Thyroid gland (tissue), 4 donors: ENCODE measurements at regions not wholly inside any gene's neighbourhood (a gene's known extent, or its start where the extent isn't known, plus 50 kb on each side); places are given as distances from the start of the nearest gene placed in this dataset.

Experiments used
- DNase-seq, 2 donors: peaks; one replicate each; pipeline ENCODE4 v3.0.0-alpha.2; 2019
- H3K27ac ChIP-seq, 3 donors: fragments of 200-600 bp; sonication (generic); 1 replicate in 2 of 3; 2 replicates in 1 of 3; pipeline ENCODE4 v1.5.1; 2016 to 2019; ENCODE audit warnings: mild to moderate bottlenecking in 1 of 3, moderate library complexity in 1 of 3
- H3K27me3 ChIP-seq: fragments of 200-600 bp; sonication (generic); one replicate; pipeline ENCODE4 v1.5.1; 2019
- H3K36me3 ChIP-seq, 2 donors: fragments of 200-600 bp; sonication (generic); one replicate each; pipeline ENCODE4 v1.5.1; 2016 to 2019
- H3K4me1 ChIP-seq, 2 donors: fragments of 200-600 bp; sonication (generic); one replicate each; pipeline ENCODE4 v1.5.1; 2017 to 2019
- H3K4me3 ChIP-seq, 3 donors: fragments of 200-600 bp; sonication (generic); replicated peaks in 1 of 3; 1 replicate in 2 of 3; 2 replicates in 1 of 3; pipeline ENCODE4 v1.5.1; 2016; ENCODE audit warnings: mild to moderate bottlenecking in 1 of 3
- H3K9me3 ChIP-seq: fragments of 200-600 bp; sonication (generic); one replicate; pipeline ENCODE4 v1.5.1; 2017
- CTCF ChIP-seq, 6 experiments: fragments of 200-600 bp in 3 of 6; fragments of 450-650 bp in 3 of 6; sonication (generic) in 3 of 6; IDR thresholded peaks; one replicate each; pipeline ENCODE4 v1.5.1; 2016 to 2019; ENCODE audit warnings: antibody characterized with exemption in 6 of 6, mild to moderate bottlenecking in 2 of 6, inconsistent platforms in 1 of 6, moderate library complexity in 1 of 6
- POLR2A ChIP-seq, 2 donors: fragments of 450-650 bp; IDR thresholded peaks; one replicate each; pipeline ENCODE4 v1.6.1; 2017; ENCODE audit warnings: antibody characterized with exemption in 2 of 2, mild to moderate bottlenecking in 2 of 2, moderate library complexity in 1 of 2
- WGBS, 2 donors: methylation state at CpG; one replicate each; pipeline ENCODE4 v1.1.5; 2017; 5-methylcytosine and 5-hydroxymethylcytosine counted together
- intact Hi-C: fragments of 100-400 bp; cut with DNase I; formaldehyde crosslinking; loops from one replicate; pipeline ENCODE4 v1.15.1; 2023

- Histone ChIP-seq H3K4me3 (peak overlapping the region; percentile 52 to 68 (median 57)), H3K4me1 (peaks cover 12 to 18% of the 10 kb centered on the region in 2 donors), H3K27me3 (no peaks in the 10 kb centered on the region), H3K36me3 (no peaks in the 10 kb centered on the region), H3K9me3 (no peaks in the 10 kb centered on the region), H3K27ac (peak overlapping the region; percentile 66 to 83 (median 67))
- TF ChIP-seq CTCF (IDR thresholded peaks at IDR 0.05) (no peak), POLR2A (IDR thresholded peaks at IDR 0.05) (no peak)
- DNase-seq = peak; percentile 81 to 86
- 0% methylated on average over 20 of the region's 20 CpGs for WGBS, 2 donors
- intact Hi-C loops = no loop called here
Measured at GRCh38 chr19:27793128-27793643, 1419.8 kb downstream of the UQCRFS1 start.

- H3K36me3 ChIP-seq = no peaks in the 10 kb centered on the region
- intact Hi-C loops = no loop called here
- WGBS, 2 donors = 11 to 14% methylated on average over 6 of the region's 6 CpGs
- no peaks in the 10 kb centered on the region for H3K27me3 ChIP-seq
- H3K4me1 ChIP-seq = peaks cover 12 to 18% of the 10 kb centered on the region in 2 donors
- DNase-seq = no peak
- H3K9me3 ChIP-seq = no peaks in the 10 kb centered on the region
- TF ChIP-seq CTCF (IDR thresholded peaks at IDR 0.05) (no peak), POLR2A (IDR thresholded peaks at IDR 0.05) (no peak)
- peak overlapping the region in 2 of 3 donors; percentile 57 to 68 for H3K4me3 ChIP-seq
- peak overlapping the region; percentile 66 to 83 (median 67) for H3K27ac ChIP-seq
Measured at GRCh38 chr19:27792576-27793127, 1420.3 kb downstream of the UQCRFS1 start.

GRCh38 chr19:27780367-27781075 lies 1432.4 kb downstream of the UQCRFS1 start:
- no peak for TF ChIP-seq POLR2A (IDR thresholded peaks at IDR 0.05)
- no peak for TF ChIP-seq CTCF (IDR thresholded peaks at IDR 0.05)
- intact Hi-C loops = no loop called here
- Histone ChIP-seq H3K9me3 (no peaks in the 10 kb centered on the region), H3K27ac (no peak overlapping the region), H3K36me3 (no peaks in the 10 kb centered on the region), H3K27me3 (no peaks in the 10 kb centered on the region), H3K4me1 (no peaks in the 10 kb centered on the region), H3K4me3 (no peak overlapping the region)
- 81 to 94% methylated on average over 10 of the region's 10 CpGs for WGBS, 2 donors
- DNase-seq = no peak

GRCh38 chr19:27779954-27780353 lies 1433.0 kb downstream of the UQCRFS1 start:
- DNase-seq = no peak
- intact Hi-C loops = no loop called here
- H3K4me3 ChIP-seq = no peak overlapping the region
- H3K36me3 ChIP-seq = no peaks in the 10 kb centered on the region
- 93 to 96% methylated on average over 1 of the region's 1 CpG for WGBS, 2 donors
- no peaks in the 10 kb centered on the region for H3K9me3 ChIP-seq
- TF ChIP-seq POLR2A (IDR thresholded peaks at IDR 0.05) (no peak), CTCF (IDR thresholded peaks at IDR 0.05) (no peak)
- no peaks in the 10 kb centered on the region for H3K4me1 ChIP-seq
- no peak overlapping the region for H3K27ac ChIP-seq
- no peaks in the 10 kb centered on the region for H3K27me3 ChIP-seq

- Histone ChIP-seq H3K9me3 (no peaks in the 10 kb centered on the region), H3K27ac (no peak overlapping the region), H3K4me3 (no peak overlapping the region), H3K4me1 (no peaks in the 10 kb centered on the region), H3K36me3 (no peaks in the 10 kb centered on the region), H3K27me3 (no peaks in the 10 kb centered on the region)
- TF ChIP-seq POLR2A (IDR thresholded peaks at IDR 0.05) (no peak), CTCF (IDR thresholded peaks at IDR 0.05) (no peak)
- WGBS, 2 donors = 94 to 96% methylated on average over 7 of the region's 7 CpGs
- intact Hi-C loops = no loop called here
- DNase-seq = no peak
Measured at GRCh38 chr19:27777726-27778125, 1435.2 kb downstream of the UQCRFS1 start.
